HG02798 (cell line): ENCODE measurements at regions not wholly inside any gene's neighbourhood (a gene's known extent, or its start where the extent isn't known, plus 50 kb on each side); places are given as distances from the start of the nearest gene placed in this dataset.
"Not testable (repeated sequence)": the region's sequence is repeated elsewhere in the genome, so short reads cannot be mapped to it uniquely, and the experiment has no call there.

Experiments
- ATAC-seq: cut with Tn5 transposase; IDR thresholded peaks from one replicate; pipeline ENCODE4 v1.9.1; 2021; ENCODE audit warnings: mild to moderate bottlenecking; ENCODE audit not compliant: unreplicated experiment, poor library complexity

DNA sequence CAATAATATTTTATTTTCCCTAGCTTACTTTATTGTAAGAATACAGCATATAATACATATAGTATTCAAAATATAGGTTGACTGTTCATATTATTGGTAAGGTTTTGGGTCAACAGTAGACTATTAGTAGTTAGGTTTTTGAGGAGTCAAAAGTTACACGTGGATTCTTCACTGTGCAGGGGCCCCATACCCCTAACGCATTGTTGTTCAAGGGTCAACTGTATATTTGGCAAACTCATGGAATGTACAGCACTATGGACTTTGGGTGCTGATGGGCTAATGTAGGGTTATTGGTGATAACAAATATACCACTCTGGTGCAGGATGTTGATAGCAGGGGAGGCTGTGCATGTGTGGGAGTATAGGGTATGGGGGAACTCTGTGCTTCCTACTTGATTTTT lies 397.2 kb downstream of the BCKDHB start:
- no peak for ATAC-seq

DNA sequence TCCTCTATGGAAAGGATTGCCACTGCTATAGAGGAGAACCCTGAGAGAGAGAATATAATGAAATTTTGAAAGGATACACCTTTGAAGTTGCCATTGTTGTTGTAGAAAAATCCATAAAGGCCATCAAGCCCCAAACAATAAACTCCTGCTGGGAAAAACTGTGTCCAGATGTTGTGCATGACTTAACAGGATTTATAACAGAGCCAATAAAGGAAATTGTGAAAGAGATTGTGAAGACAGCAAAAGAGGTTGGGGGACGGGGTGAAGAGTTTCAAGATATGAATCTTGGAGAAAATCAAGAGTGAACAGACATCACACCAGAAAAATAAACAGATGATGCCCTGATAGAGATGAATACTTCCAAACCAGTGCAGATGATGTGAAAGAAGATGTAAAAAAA lies 396.4 kb downstream of the BCKDHB start:
- ATAC-seq, result no peak

DNA sequence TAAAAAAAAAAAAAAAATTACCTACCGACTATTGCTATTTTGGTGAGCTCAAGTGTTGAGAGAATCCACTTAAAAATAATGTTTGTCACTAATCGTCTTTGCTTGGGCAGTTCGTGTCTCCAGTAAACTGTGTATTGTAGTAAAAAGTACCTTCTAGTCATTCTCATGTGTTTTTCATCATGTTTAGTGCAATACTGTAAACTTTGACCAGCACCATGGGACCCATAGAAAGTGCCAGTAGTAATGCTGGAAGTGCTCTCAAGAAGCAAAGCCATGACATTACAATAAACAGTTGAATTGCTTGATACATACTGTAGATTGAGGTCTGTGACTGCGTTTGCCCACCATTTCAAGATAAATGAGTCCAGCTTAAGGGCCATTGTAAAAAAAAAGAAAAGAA lies 395.2 kb downstream of the BCKDHB start:
- no peak for ATAC-seq

GRCh38 chr6:80497696-80498486 lies 391.4 kb downstream of the BCKDHB start:
- ATAC-seq, result not testable (repeated sequence)

DNA sequence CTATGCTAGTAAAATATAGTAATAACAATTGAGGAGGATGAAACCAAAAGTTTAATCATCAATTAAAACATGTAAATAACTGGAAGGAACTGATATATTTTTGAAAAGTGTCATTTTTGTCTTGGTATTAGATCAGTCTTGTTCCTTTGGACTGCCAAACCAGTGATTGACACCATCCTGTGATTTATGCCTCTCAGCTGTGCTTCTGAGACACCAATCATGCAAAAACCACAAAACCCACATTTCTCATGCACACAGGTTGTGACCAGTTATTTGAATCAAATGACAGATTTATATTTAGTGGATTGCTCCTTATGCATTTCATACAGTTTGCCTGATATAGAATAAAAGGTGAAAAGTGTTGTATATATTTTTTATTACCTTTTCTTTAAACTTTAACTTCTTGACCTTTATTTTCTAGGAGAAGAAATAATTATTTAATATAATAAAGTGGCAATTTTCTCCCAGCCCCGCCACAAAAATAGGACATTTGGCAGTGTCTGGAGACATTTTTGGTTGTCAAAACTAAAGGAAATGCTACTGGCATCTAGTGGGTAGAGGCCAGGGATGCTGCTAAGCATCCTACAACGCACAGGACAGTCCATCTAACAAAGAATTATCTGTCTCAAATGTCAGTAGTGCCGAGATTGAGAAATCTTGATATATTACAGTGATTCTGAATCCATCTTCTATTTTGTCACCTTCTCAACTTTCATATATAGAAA lies 383.6 kb downstream of the BCKDHB start:
- ATAC-seq, result peak; percentile 62

GRCh38 chr6:80488190-80488589 lies 381.7 kb downstream of the BCKDHB start:
- ATAC-seq, result peak; percentile 65

- ATAC-seq, result not testable (repeated sequence)
These were observed 379.0 kb downstream of the BCKDHB start for GRCh38 chr6:80485494-80485893.

- no peak for ATAC-seq
These were observed 375.6 kb downstream of the BCKDHB start for GRCh38 chr6:80482056-80482455.

- ATAC-seq, result no peak
These were observed 374.1 kb downstream of the BCKDHB start for GRCh38 chr6:80480421-80481157.

- ATAC-seq, result no peak
These were observed 371.6 kb downstream of the BCKDHB start for GRCh38 chr6:80478030-80478429.

DNA sequence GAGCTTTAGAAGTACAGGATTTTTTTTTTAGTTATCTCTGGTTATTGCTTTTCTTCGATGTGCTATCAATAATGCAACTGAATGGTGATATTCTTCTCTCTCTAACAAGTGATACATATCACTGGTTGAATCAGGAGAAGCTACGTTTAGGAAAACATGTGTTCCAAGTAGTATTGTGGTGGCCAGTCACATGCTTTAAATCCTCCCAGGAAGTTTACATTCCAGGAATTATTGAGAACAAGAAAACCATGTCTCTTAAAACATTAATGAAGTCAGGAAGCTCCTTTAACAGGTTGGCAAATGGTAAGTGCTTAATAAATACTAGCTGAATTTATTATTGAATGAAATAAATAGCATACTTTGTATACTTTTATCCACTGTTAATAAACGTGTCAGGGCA lies 371.1 kb downstream of the BCKDHB start:
- no peak for ATAC-seq

DNA sequence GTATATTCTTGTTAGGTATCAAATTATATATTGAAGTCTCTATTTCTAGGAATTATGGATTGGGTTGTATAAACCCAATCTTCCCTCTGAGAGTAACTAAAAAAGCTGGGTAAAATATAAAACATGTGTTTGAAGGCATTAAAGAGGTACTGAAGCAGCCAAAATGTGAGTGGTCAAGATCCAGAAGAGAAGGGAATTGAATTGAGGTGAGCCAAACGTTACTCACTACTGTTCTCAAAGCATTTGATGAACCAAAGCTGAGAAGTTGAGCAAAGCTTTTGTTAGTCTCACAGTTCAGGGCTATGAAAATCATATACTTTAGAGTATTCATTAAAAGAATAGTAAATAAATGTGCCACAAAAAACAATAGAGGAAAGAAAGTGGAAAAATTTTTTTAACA lies 365.8 kb downstream of the BCKDHB start:
- no peak for ATAC-seq

DNA sequence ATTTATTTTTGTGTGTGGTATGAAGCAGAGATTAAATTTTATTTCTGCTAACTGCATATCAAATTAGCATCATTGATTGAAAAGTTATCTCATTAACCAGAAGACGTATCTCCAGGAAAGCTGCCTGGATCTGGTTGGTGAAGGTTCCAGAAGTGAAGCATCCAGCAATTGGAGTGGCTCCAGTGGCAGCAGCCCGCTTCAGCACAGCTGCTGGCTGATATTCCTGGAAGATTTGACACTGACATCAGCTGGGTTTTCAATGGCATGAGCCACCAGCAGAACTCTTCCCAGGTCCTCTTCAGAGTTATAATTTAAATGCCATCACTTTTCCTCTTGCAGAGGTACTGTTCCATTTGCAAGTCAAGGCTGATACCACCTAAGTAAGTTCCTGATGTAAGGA lies 363.5 kb downstream of the BCKDHB start:
- ATAC-seq, result no peak

GRCh38 chr6:80468398-80468797 lies 361.9 kb downstream of the BCKDHB start:
- no peak for ATAC-seq

GRCh38 chr6:80467408-80467807 lies 360.9 kb downstream of the BCKDHB start:
- ATAC-seq, result no peak

DNA sequence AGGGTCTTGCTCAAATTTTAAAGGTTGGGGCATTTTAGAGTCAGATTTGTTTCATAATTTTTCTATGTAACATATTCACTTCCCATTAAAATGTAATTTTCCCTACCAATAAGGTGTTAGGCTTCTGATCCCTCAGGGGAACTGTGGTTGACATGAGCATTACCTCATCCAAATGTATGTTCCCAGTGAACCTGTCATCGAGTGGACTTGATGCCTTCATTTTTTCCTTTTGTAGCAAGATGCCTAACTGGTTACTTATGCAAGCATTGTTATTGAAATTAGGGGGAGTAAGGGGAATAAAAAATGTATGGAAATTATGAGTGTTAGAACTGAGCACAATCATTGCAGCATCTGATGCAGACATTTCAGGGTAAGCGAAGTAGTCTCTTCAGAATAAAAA lies 360.5 kb downstream of the BCKDHB start:
- no peak for ATAC-seq

- no peak for ATAC-seq
These were observed 359.0 kb downstream of the BCKDHB start for GRCh38 chr6:80465513-80465912.

DNA sequence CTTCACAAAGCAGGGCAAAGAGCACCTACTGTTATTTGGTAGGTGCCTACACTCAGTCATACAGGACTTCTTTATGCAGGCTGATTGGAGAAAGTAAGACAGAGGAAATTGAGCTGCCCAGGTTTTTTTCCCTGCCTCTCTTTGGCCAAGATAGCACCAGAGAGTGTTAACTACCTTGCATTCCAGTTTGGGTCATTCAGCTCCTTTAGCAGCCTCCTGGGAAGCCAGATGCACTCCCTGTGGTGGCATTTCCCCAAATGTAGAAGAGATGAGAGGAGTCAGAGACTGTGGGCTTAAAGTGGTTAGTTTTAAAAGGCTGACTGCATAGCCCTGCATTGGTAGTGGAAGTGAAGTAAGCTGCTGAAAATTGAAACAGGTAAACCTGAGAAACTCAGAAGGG lies 358.4 kb downstream of the BCKDHB start:
- no peak for ATAC-seq

GRCh38 chr6:80463197-80463596 lies 356.7 kb downstream of the BCKDHB start:
- ATAC-seq, result no peak

GRCh38 chr6:80460257-80460865 lies 353.9 kb downstream of the BCKDHB start:
- ATAC-seq, result no peak

DNA sequence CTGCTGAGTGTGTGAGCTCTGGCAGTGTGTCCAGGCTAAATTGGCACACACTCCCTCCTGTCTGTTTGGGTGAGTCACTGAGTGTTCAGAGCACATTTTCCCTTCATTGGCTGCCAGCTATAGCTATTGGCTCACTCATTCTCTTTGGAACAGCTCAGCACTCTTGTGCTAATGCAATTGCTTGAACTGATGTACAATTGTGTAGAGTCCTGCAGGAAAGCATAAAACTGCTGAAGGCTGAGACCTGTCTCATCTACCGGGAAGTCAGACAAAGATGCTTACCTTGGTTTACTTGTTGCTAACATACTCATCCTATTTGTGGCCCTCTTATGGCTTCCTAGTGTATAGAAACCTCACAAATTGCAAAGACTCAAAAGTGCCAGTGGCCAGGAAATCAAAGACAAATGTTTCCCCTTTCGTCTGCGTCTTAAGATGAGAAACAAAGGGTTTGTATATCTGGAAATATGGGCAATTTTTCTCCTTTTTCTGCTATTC lies 351.0 kb downstream of the BCKDHB start:
- ATAC-seq, result no peak
